Mucosa of rectum (tissue), 2 donors: ENCODE measurements at regions not wholly inside any gene's neighbourhood (a gene's known extent, or its start where the extent isn't known, plus 50 kb on each side); places are given as distances from the start of the nearest gene placed in this dataset.
"Not testable (repeated sequence)": the region's sequence is repeated elsewhere in the genome, so short reads cannot be mapped to it uniquely, and the experiment has no call there.

Experiments used
- H3K27ac ChIP-seq, 2 donors: one replicate each; pipeline ENCODE4 v1.7.0; 2013; ENCODE audit warnings: inconsistent platforms in 2 of 2, low read depth in 2 of 2, low read length in 2 of 2
- H3K27me3 ChIP-seq, 2 donors: one replicate each; pipeline ENCODE4 v1.7.0; 2013; ENCODE audit warnings: low read length in 2 of 2; ENCODE audit not compliant: control insufficient read depth in 2 of 2, insufficient read depth in 2 of 2
- H3K36me3 ChIP-seq, 2 donors: one replicate each; pipeline ENCODE4 v1.7.0; 2013; ENCODE audit warnings: low read length in 2 of 2; ENCODE audit not compliant: control insufficient read depth in 2 of 2, insufficient read depth in 2 of 2
- H3K4me1 ChIP-seq, 2 donors: one replicate each; pipeline ENCODE4 v1.7.0; 2013; ENCODE audit warnings: low read length in 2 of 2, mild to moderate bottlenecking in 1 of 2; ENCODE audit not compliant: control insufficient read depth in 2 of 2, insufficient read depth in 2 of 2
- H3K4me3 ChIP-seq, 2 donors: one replicate each; pipeline ENCODE4 v1.7.0; 2013; ENCODE audit warnings: low read length in 2 of 2
- H3K9ac ChIP-seq, 2 donors: one replicate each; pipeline ENCODE4 v1.7.0; 2013; ENCODE audit warnings: low read length in 2 of 2, low read depth in 1 of 2, mild to moderate bottlenecking in 1 of 2
- H3K9me3 ChIP-seq, 2 donors: one replicate each; pipeline ENCODE4 v1.7.0; 2013; ENCODE audit warnings: low read length in 2 of 2; ENCODE audit not compliant: control insufficient read depth in 2 of 2
- donor health status: healthy.
- donor health status: Normal muscosa, but diverticular disease.

- H3K27me3 ChIP-seq = no peaks in the 10 kb centered on the region
- no peaks in the 10 kb centered on the region for H3K36me3 ChIP-seq
- H3K4me1 ChIP-seq = no peaks in the 10 kb centered on the region
- H3K27ac ChIP-seq = no peak overlapping the region
- no peak overlapping the region for H3K4me3 ChIP-seq
- no peak overlapping the region for H3K9ac ChIP-seq
- H3K9me3 ChIP-seq = no peaks in the 10 kb centered on the region
These were observed 284.8 kb upstream of the HS6ST1 start for GRCh38 chr2:128603411-128603924.

DNA sequence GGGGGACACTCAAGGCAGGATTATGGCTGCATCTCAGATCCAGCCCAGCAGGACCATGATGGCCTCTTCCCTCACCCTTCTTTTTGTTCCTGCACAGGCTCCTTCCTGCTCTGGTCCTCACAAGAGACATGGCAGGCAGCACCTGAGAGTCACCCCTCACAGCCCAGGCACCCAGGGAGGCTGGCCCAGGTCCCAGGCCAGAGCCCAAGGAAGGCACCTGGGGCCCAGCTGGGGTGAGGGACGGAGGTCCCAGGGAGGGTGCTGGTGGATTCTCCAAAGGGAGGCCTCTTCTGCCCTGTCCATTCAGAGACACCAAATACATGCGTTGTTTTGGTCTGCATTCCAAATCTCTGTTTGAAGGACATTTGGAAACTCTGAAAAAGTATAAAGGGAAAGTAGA lies 285.4 kb upstream of the HS6ST1 start:
- H3K27ac ChIP-seq = no peak overlapping the region

DNA sequence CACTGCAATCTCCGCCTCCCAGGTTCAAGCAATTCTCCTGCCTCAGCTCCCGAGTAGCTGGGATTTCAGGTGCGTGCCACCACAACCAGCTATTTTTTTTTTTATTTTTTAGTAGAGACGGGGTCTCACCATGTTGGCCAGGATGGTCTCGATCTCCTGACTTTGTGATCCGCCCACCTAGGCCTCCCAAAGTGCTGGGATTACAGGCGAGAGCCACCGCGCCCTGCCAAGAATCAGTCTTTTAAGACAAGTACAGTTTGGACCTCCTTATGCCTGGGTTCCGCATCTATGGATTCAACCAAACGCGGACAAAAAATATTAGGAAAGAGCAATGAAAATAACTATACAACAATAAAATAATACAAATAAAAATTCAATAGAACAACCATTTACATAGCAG lies 285.9 kb upstream of the HS6ST1 start:
- not testable (repeated sequence) for H3K9me3 ChIP-seq, H3K36me3 ChIP-seq, H3K4me1 ChIP-seq, H3K9ac ChIP-seq, H3K27ac ChIP-seq, H3K4me3 ChIP-seq, H3K27me3 ChIP-seq

More for the DNA sequence above, 285.4 kb upstream of the HS6ST1 start:
- Histone ChIP-seq H3K4me3 (no peak overlapping the region), H3K27me3 (no peaks in the 10 kb centered on the region), H3K9ac (no peak overlapping the region), H3K9me3 (no peaks in the 10 kb centered on the region), H3K4me1 (no peaks in the 10 kb centered on the region), H3K36me3 (no peaks in the 10 kb centered on the region)

GRCh38 chr2:128605421-128605820 lies 286.8 kb upstream of the HS6ST1 start:
- Histone ChIP-seq H3K4me3 (no peak overlapping the region), H3K9me3 (no peaks in the 10 kb centered on the region), H3K9ac (no peak overlapping the region), H3K27ac (no peak overlapping the region), H3K4me1 (no peaks in the 10 kb centered on the region), H3K27me3 (no peaks in the 10 kb centered on the region), H3K36me3 (no peaks in the 10 kb centered on the region)

GRCh38 chr2:128605931-128606330 lies 287.3 kb upstream of the HS6ST1 start:
- no peak overlapping the region for H3K4me3 ChIP-seq
- H3K27ac ChIP-seq = no peak overlapping the region
- no peak overlapping the region for H3K9ac ChIP-seq
- H3K27me3 ChIP-seq = no peaks in the 10 kb centered on the region
- no peaks in the 10 kb centered on the region for H3K9me3 ChIP-seq
- H3K4me1 ChIP-seq = no peaks in the 10 kb centered on the region
- no peaks in the 10 kb centered on the region for H3K36me3 ChIP-seq

GRCh38 chr2:128606837-128607236 lies 288.2 kb upstream of the HS6ST1 start:
- no peak overlapping the region for H3K27ac ChIP-seq
- H3K4me1 ChIP-seq = no peaks in the 10 kb centered on the region
- no peak overlapping the region for H3K9ac ChIP-seq
- no peaks in the 10 kb centered on the region for H3K27me3 ChIP-seq
- H3K4me3 ChIP-seq = no peak overlapping the region
- H3K36me3 ChIP-seq = no peaks in the 10 kb centered on the region
- no peaks in the 10 kb centered on the region for H3K9me3 ChIP-seq

- Histone ChIP-seq H3K4me1 (no peaks in the 10 kb centered on the region), H3K36me3 (no peaks in the 10 kb centered on the region), H3K27me3 (no peaks in the 10 kb centered on the region), H3K9ac (no peak overlapping the region), H3K9me3 (no peaks in the 10 kb centered on the region), H3K4me3 (no peak overlapping the region), H3K27ac (no peak overlapping the region)
These were observed 288.8 kb upstream of the HS6ST1 start for GRCh38 chr2:128607440-128607839.

DNA sequence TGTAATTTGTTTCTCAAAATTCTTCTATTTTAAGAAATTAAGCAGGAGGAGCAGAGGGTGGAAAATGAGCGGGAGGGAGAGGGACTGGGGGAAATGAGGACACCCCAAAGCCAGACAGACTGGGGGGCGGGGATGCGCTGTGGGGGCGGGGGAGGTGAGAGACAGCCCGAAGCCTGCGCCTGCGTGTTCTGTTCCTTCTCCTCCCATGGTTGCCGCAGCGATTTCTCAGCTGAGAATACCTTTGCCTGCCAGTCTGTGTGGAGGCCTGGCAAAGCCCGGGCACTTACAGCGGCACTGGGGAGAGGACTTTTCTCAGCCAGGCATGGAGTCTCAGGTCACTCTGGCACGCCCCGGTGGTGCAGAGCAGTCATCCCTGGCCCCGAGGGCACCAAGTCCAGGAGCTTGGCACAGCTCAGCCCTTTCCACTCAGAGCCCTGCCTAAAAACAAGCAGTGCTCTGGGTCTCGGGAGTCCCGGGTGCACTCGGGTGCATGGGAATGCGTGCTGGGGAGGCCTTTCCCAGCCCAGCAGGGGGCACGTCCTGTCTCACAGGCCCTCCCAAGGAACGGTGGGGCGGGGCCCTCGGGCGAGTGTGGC lies 289.3 kb upstream of the HS6ST1 start:
- H3K4me1 ChIP-seq = no peaks in the 10 kb centered on the region
- H3K9me3 ChIP-seq = no peaks in the 10 kb centered on the region
- H3K9ac ChIP-seq = no peak overlapping the region
- H3K36me3 ChIP-seq = no peaks in the 10 kb centered on the region
- no peak overlapping the region for H3K27ac ChIP-seq
- peaks cover 0 to 2% of the 10 kb centered on the region in 2 donors for H3K27me3 ChIP-seq
- no peak overlapping the region for H3K4me3 ChIP-seq

DNA sequence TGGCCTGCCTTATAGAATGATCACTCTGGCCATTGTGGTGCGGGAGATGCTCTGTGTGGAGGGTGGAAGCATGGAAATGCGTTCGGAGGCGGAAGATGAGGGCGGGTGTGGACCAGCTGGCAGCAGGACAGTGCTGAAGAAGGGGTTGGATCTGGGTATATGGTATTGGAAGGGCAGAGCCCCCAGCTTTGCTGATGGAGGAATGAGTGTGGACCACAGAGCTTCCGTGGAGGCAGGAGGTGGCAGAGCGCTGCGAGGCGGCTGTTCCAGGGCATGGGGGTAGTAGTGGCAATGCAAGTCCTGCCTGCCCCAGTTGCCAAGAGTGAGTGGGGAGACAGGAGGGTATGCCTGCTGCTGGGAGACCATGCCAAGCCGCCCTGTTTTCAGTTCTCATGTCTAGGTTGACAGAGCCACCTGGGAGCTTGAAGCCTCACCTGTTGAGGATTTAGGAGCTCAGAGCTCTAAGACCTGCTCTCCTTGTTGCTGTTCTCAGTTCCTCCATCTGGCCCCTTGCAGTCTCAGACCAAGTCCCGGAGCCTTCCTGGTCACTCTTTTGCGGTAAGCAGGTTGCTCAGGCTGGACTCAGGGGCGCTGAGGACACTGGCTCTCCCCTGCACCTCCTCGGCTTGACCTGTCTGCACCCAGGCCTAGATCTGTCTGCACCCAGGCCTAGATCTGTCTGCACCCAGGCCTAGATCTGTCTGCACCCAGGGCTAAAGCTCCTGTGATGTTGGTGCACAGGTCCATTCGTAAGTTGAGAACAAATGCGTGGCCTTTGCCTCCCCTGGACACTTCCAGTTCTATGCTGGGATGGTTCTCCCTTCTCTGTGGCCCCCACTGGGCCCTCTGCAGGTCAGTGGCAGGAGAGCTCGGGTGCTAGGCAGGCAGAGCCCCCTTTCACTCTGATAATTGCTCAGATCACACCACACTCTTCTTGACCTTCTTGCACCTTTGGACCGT lies 290.5 kb upstream of the HS6ST1 start:
- no peaks in the 10 kb centered on the region for H3K9me3 ChIP-seq

GRCh38 chr2:128610496-128610895 lies 291.8 kb upstream of the HS6ST1 start:
- Histone ChIP-seq H3K4me1 (no peaks in the 10 kb centered on the region), H3K36me3 (no peaks in the 10 kb centered on the region), H3K9me3 (no peaks in the 10 kb centered on the region), H3K27ac (no peak overlapping the region), H3K9ac (no peak overlapping the region), H3K4me3 (no peak overlapping the region), H3K27me3 (peaks cover 0 to 2% of the 10 kb centered on the region in 2 donors)

More for the DNA sequence above, 290.5 kb upstream of the HS6ST1 start:
- Histone ChIP-seq H3K36me3 (no peaks in the 10 kb centered on the region), H3K27me3 (peaks cover 0 to 2% of the 10 kb centered on the region in 2 donors), H3K27ac (no peak overlapping the region), H3K4me3 (no peak overlapping the region), H3K4me1 (no peaks in the 10 kb centered on the region), H3K9ac (no peak overlapping the region)
